ENCODE measurements at regions not wholly inside any gene's neighbourhood (a gene's known extent, or its start where the extent isn't known, plus 50 kb on each side); places are given as distances from the start of the nearest gene placed in this dataset.

DNA sequence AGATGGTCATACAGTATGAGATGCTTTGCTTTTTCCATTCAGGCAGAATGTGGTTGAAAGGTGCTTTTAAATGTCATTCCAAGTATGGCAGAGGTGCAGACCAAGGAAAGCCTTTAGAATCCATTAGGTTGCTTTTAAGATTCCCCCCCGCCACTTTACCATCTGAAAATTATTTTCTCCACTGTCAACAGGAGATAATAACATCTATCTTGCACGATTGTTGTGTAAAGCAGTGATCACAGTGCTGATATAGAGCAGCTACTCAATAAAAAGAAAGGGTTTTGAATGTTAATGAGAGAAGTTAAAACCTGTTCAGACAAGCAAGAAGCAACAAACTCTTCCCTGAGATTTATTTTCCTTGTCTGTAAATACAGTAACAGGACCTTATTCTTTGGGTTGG is 372.5 kb upstream of the GCFC2 start:
- DNase-seq (ENCODE audit: low spot score) (no peak), ATAC-seq (ENCODE audit: low read depth) (no peak)
- Histone ChIP-seq H3K4me3 (ENCODE audit: severe bottlenecking) (no peak overlapping the region), H3K36me3 (ENCODE audit: low read depth) (no peaks in the 10 kb centered on the region), H3K4me1 (ENCODE audit: insufficient read depth, poor library complexity, severe bottlenecking) (no peaks in the 10 kb centered on the region), H3K9me3 (ENCODE audit: severe bottlenecking) (no peaks in the 10 kb centered on the region), H3K27me3 (ENCODE audit: insufficient read depth, poor library complexity, severe bottlenecking) (no peaks in the 10 kb centered on the region), H3K27ac (ENCODE audit: poor library complexity, severe bottlenecking) (no peak overlapping the region)
- TF ChIP-seq, protein P1, sequence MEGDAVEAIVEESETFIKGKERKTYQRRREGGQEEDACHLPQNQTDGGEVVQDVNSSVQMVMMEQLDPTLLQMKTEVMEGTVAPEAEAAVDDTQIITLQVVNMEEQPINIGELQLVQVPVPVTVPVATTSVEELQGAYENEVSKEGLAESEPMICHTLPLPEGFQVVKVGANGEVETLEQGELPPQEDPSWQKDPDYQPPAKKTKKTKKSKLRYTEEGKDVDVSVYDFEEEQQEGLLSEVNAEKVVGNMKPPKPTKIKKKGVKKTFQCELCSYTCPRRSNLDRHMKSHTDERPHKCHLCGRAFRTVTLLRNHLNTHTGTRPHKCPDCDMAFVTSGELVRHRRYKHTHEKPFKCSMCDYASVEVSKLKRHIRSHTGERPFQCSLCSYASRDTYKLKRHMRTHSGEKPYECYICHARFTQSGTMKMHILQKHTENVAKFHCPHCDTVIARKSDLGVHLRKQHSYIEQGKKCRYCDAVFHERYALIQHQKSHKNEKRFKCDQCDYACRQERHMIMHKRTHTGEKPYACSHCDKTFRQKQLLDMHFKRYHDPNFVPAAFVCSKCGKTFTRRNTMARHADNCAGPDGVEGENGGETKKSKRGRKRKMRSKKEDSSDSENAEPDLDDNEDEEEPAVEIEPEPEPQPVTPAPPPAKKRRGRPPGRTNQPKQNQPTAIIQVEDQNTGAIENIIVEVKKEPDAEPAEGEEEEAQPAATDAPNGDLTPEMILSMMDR (IDR thresholded peaks at IDR 0.05; ENCODE audit: poor library complexity, severe bottlenecking): no peak

DNA sequence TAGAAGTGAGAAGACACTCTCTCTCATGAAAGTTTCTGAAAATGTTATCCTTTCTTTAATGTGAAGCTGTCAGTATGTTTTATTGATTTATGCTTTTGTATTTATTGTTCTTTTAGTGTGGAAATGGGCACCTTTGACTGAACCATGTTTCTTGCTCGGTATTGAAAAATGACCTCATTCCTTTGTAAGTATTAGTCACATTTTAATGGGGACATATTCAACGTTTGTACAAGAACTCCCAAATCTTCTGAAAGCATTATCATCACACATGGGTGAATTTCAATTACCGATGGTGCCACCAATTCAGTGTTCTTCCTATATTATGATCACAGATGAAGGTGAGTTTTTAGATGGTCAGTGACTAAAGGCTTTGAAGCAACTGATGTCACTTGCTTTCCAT is 371.8 kb upstream of the GCFC2 start:
- Histone ChIP-seq H3K9me3 (ENCODE audit: severe bottlenecking) (no peaks in the 10 kb centered on the region), H3K4me1 (ENCODE audit: insufficient read depth, poor library complexity, severe bottlenecking) (no peaks in the 10 kb centered on the region), H3K36me3 (ENCODE audit: low read depth) (no peaks in the 10 kb centered on the region), H3K4me3 (ENCODE audit: severe bottlenecking) (no peak overlapping the region), H3K27me3 (ENCODE audit: insufficient read depth, poor library complexity, severe bottlenecking) (no peaks in the 10 kb centered on the region), H3K27ac (ENCODE audit: poor library complexity, severe bottlenecking) (no peak overlapping the region)
- DNase-seq (ENCODE audit: low spot score) (no peak), ATAC-seq (ENCODE audit: low read depth) (no peak)
- TF ChIP-seq, protein P1 (IDR thresholded peaks at IDR 0.05; ENCODE audit: poor library complexity, severe bottlenecking): no peak

DNA sequence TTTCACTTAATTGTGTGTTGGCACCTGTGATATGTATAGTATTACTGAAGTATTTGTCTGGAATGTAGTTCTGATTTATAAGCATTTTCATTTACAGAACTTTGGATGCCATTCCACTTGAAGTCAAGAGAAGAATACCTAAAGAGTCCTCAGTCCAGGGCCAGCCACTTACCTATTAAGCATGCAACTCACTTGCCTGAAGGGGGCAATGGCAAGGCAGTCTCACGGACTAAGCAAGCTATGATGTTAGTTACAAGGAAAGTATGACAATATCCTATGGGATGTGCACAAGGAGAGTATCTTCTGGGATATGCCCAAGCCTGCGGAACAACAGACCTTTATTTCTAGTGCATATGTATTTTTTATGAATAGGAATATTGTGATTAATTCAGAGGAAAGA is 369.4 kb upstream of the GCFC2 start:
- no peak for ATAC-seq (ENCODE audit: low read depth)
- no peak for DNase-seq (ENCODE audit: low spot score)

DNA sequence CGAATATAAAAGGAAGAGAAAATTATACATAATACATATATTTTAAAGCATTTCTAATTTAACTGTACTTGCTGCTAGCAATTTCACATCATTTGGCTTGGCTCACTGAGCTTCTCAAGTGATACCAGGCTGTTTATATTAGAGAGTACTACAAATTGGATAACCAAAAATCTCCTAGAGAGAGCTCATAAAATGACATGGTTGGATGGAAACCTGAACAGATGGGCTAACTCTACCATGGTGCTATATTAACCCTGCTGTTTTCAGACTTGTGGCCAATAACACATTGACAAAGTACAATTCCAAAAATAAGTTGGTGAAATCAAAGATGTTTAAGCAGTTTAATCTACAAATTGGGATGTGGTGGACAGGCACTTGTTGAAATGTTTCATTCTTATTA is 364.4 kb upstream of the GCFC2 start:
- no peak for ATAC-seq (ENCODE audit: low read depth)
- TF ChIP-seq, protein P1 (IDR thresholded peaks at IDR 0.05; ENCODE audit: poor library complexity, severe bottlenecking): no peak

More for the DNA sequence above, 369.4 kb upstream of the GCFC2 start:
- no peaks in the 10 kb centered on the region for H3K36me3 ChIP-seq (ENCODE audit: low read depth)
- TF ChIP-seq, protein P1 (IDR thresholded peaks at IDR 0.05; ENCODE audit: poor library complexity, severe bottlenecking): no peak
- no peaks in the 10 kb centered on the region for H3K9me3 ChIP-seq (ENCODE audit: severe bottlenecking)
- H3K27me3 ChIP-seq (ENCODE audit: insufficient read depth, poor library complexity, severe bottlenecking): no peaks in the 10 kb centered on the region
- no peak overlapping the region for H3K27ac ChIP-seq (ENCODE audit: poor library complexity, severe bottlenecking)
- no peaks in the 10 kb centered on the region for H3K4me1 ChIP-seq (ENCODE audit: insufficient read depth, poor library complexity, severe bottlenecking)
- H3K4me3 ChIP-seq (ENCODE audit: severe bottlenecking): no peak overlapping the region

DNA sequence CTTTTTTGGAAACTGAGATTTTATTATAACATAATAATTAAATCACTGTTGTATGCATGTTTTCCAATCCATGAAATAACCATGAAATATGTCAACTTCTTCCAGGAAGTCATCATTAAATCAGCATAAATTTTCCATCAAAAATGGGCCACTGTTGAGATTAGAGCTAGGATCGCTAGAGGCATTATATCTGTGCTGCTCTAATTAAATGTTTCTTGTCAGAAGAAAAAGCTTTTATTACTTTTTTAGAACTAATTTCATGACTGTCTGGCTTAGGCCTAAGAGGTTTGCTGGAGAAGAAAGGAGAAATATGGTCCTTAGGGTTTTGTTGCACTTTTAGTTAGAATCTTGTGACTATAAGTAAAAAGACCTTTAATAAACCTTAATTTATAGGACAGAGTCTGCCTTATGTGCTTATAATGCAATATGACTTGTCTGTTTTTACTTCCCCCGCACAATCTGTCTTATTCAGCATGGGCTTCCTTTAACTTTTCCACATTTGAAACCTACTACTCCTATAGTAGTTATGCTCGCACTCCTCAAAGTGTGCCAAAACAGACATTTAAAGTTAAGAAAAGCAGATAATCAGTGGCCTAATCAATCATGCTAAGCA is 363.4 kb upstream of the GCFC2 start:
- Histone ChIP-seq H3K27ac (ENCODE audit: poor library complexity, severe bottlenecking) (no peak overlapping the region), H3K9me3 (ENCODE audit: severe bottlenecking) (no peaks in the 10 kb centered on the region), H3K27me3 (ENCODE audit: insufficient read depth, poor library complexity, severe bottlenecking) (no peaks in the 10 kb centered on the region), H3K4me1 (ENCODE audit: insufficient read depth, poor library complexity, severe bottlenecking) (no peaks in the 10 kb centered on the region), H3K4me3 (ENCODE audit: severe bottlenecking) (no peak overlapping the region), H3K36me3 (ENCODE audit: low read depth) (no peaks in the 10 kb centered on the region)
- DNase-seq (ENCODE audit: low spot score) (no peak), ATAC-seq (ENCODE audit: low read depth) (no peak)
- TF ChIP-seq, protein P1 (IDR thresholded peaks at IDR 0.05; ENCODE audit: poor library complexity, severe bottlenecking): no peak

More for the DNA sequence above, 364.4 kb upstream of the GCFC2 start:
- Histone ChIP-seq H3K4me1 (ENCODE audit: insufficient read depth, poor library complexity, severe bottlenecking) (no peaks in the 10 kb centered on the region), H3K27ac (ENCODE audit: poor library complexity, severe bottlenecking) (no peak overlapping the region), H3K27me3 (ENCODE audit: insufficient read depth, poor library complexity, severe bottlenecking) (no peaks in the 10 kb centered on the region), H3K36me3 (ENCODE audit: low read depth) (no peaks in the 10 kb centered on the region), H3K4me3 (ENCODE audit: severe bottlenecking) (no peak overlapping the region), H3K9me3 (ENCODE audit: severe bottlenecking) (no peaks in the 10 kb centered on the region)
- DNase-seq (ENCODE audit: low spot score): no peak
